ENCODE measurements at regions not wholly inside any gene's neighbourhood (a gene's known extent, or its start where the extent isn't known, plus 50 kb on each side); places are given as distances from the start of the nearest gene placed in this dataset.
"Not testable (repeated sequence)": the region's sequence is repeated elsewhere in the genome, so short reads cannot be mapped to it uniquely, and the experiment has no call there.

- no peak overlapping the region for H3K27ac Mint-ChIP-seq
- CTCF ChIA-PET = no interaction called here
- H3K4me1 Mint-ChIP-seq = no peaks in the 10 kb centered on the region
- H3K27me3 Mint-ChIP-seq = no peaks in the 10 kb centered on the region
- no peak for DNase-seq
- no peaks in the 10 kb centered on the region for H3K9me3 Mint-ChIP-seq
- no peak overlapping the region for H3K4me3 Mint-ChIP-seq
- POLR2A ChIA-PET = no interaction called here
- H3K36me3 Mint-ChIP-seq (ENCODE audit: low read depth) = no peaks in the 10 kb centered on the region
Observed at GRCh38 chr21:20451046-20451445, 547.2 kb upstream of the NCAM2 start.

DNA sequence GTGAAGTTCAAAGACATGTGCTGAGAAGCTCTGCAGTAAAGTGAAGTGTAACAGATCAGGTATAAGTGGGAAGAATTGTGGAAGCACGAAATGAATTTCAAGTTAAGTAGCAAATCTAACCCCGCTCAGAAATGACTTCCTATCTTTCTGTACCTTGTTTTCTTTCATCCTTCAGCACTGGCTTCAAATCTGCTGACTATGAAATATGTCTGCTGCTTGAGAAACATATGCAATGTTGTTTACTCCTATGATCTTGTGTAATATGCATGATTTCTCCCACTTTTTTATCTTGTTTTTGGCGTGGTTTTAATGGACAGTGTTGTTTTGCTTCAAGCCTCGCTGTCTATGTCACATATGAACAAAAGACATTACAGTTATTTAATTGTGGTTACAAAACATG is 545.3 kb upstream of the NCAM2 start:
- Mint-ChIP-seq H3K36me3 (ENCODE audit: low read depth) (no peaks in the 10 kb centered on the region), H3K27me3 (no peaks in the 10 kb centered on the region), H3K4me3 (no peak overlapping the region), H3K9me3 (no peaks in the 10 kb centered on the region), H3K4me1 (no peaks in the 10 kb centered on the region), H3K27ac (no peak overlapping the region)
- ChIA-PET POLR2A (no interaction called here), CTCF (no interaction called here)
- DNase-seq = no peak

GRCh38 chr21:20459838-20460237 is 538.4 kb upstream of the NCAM2 start:
- no peak for DNase-seq
- POLR2A ChIA-PET = no interaction called here
- CTCF ChIA-PET = interaction anchor here (0.6 kb wide), 1 partner anchor 10 kb away, joined by 3 read pairs; no protein-coding TSS in a partner anchor
- Mint-ChIP-seq H3K4me3 (no peak overlapping the region), H3K9me3 (peaks cover 2% of the 10 kb centered on the region), H3K27ac (no peak overlapping the region), H3K4me1 (no peaks in the 10 kb centered on the region), H3K36me3 (ENCODE audit: low read depth) (no peaks in the 10 kb centered on the region), H3K27me3 (no peaks in the 10 kb centered on the region)

DNA sequence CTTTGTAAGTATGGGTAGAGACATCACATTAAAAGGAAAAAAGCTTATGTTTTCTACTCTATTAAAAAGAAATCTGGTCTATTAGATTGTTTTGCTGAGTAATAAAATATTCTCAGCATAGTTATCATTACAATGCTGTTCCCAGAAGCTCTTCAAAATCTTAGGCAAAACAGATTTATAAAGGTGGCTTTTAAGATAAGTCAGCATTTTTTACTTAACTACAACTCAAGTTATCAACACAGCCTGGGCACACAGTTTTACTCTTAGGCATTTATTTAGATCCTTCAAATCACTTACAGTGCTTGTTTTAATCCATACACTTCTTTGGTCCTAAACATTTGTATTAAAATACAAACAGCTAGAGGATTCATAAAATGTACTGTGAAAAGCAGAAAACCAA is 534.8 kb upstream of the NCAM2 start:
- Mint-ChIP-seq H3K4me1 (no peaks in the 10 kb centered on the region), H3K4me3 (no peak overlapping the region), H3K27ac (no peak overlapping the region), H3K27me3 (no peaks in the 10 kb centered on the region), H3K9me3 (peaks cover 5% of the 10 kb centered on the region), H3K36me3 (ENCODE audit: low read depth) (no peaks in the 10 kb centered on the region)
- ChIA-PET POLR2A (no interaction called here), CTCF (no interaction called here)
- no peak for DNase-seq

DNA sequence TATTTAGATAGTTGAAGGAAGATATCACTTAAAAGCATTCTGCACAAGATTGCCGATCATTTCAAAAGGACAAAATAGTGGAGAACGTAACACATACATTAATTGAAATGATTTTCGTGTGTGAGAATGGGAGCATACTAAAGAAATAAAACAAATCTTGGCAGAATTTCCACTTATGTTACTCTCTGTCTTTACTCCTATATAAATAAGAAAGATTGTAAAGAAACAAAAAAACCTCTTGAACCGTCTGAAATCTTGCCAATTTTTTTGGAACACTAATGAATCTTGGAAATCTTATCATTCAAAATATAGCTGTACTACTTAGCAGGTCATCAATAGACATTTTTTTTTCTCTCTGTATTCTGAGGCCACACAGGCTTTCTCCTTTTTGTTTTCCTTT is 528.8 kb upstream of the NCAM2 start:
- ChIA-PET CTCF (no interaction called here), POLR2A (no interaction called here)
- H3K27me3 Mint-ChIP-seq = no peaks in the 10 kb centered on the region
- no peak for DNase-seq
- H3K4me1 Mint-ChIP-seq = no peaks in the 10 kb centered on the region
- H3K36me3 Mint-ChIP-seq (ENCODE audit: low read depth) = no peaks in the 10 kb centered on the region
- peaks cover 4% of the 10 kb centered on the region for H3K9me3 Mint-ChIP-seq
- no peak overlapping the region for H3K27ac Mint-ChIP-seq
- no peak overlapping the region for H3K4me3 Mint-ChIP-seq

DNA sequence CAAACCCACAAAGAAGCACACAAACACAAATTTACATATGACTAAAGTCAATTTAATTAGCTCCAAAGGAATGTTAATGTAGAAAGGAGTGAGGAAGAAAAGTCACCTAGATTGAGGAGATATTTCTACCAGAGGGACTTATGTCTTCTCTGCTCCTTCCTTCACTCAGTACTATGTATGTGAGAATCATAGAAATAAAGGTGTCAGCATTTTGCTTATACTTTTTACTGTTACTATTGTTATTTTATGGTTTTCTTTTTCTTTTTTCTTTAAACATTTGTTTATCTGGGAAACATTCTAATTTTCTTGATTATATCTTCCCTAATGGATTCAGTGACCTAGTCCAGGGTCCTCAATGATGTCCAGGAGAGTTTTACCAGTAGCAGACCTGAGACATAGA is 511.9 kb upstream of the NCAM2 start:
- Mint-ChIP-seq H3K9me3 (no peaks in the 10 kb centered on the region), H3K4me1 (no peaks in the 10 kb centered on the region), H3K36me3 (ENCODE audit: low read depth) (no peaks in the 10 kb centered on the region), H3K4me3 (no peak overlapping the region), H3K27ac (no peak overlapping the region), H3K27me3 (no peaks in the 10 kb centered on the region)
- ChIA-PET CTCF (no interaction called here), POLR2A (no interaction called here)
- DNase-seq = no peak

DNA sequence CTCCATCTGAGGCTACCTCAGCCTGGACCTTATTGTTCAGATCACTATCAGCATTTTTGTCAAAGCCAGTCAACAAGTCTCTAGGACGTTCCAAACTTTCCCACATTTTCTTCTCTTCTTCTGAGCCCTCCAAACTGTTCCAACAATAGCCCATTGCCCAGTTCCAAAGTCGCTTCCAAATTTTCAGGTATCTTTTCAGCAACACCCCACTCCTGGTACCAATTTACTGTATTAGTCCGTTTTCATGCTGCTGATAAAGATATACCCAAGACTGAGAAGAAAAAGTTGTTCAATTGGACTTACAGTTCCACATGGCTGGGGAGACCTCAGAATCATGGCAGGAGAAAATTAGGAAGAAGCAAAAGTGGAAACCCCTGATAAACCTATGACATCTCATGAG is 495.3 kb upstream of the NCAM2 start:
- H3K27ac Mint-ChIP-seq; H3K4me1 Mint-ChIP-seq; CTCF ChIA-PET; H3K36me3 Mint-ChIP-seq (ENCODE audit: low read depth); H3K27me3 Mint-ChIP-seq; DNase-seq; POLR2A ChIA-PET; H3K4me3 Mint-ChIP-seq: not testable (repeated sequence)
- H3K9me3 Mint-ChIP-seq = peaks cover 45% of the 10 kb centered on the region

- ChIA-PET CTCF (no interaction called here), POLR2A (no interaction called here)
- no peak for DNase-seq
- H3K9me3 Mint-ChIP-seq = peaks cover 25% of the 10 kb centered on the region
- H3K36me3 Mint-ChIP-seq (ENCODE audit: low read depth) = no peaks in the 10 kb centered on the region
- no peak overlapping the region for H3K27ac Mint-ChIP-seq
- H3K4me1 Mint-ChIP-seq = no peaks in the 10 kb centered on the region
- H3K4me3 Mint-ChIP-seq = no peak overlapping the region
- H3K27me3 Mint-ChIP-seq = no peaks in the 10 kb centered on the region
Observed at GRCh38 chr21:20507783-20508182, 490.4 kb upstream of the NCAM2 start.

GRCh38 chr21:20511216-20511880 is 486.9 kb upstream of the NCAM2 start:
- no peaks in the 10 kb centered on the region for H3K4me1 Mint-ChIP-seq
- H3K36me3 Mint-ChIP-seq (ENCODE audit: low read depth) = no peaks in the 10 kb centered on the region
- no peaks in the 10 kb centered on the region for H3K27me3 Mint-ChIP-seq
- H3K4me3 Mint-ChIP-seq = no peak overlapping the region
- CTCF ChIA-PET = no interaction called here
- H3K9me3 Mint-ChIP-seq = peaks cover 5% of the 10 kb centered on the region
- DNase-seq = no peak
- POLR2A ChIA-PET = no interaction called here
- H3K27ac Mint-ChIP-seq = no peak overlapping the region

DNA sequence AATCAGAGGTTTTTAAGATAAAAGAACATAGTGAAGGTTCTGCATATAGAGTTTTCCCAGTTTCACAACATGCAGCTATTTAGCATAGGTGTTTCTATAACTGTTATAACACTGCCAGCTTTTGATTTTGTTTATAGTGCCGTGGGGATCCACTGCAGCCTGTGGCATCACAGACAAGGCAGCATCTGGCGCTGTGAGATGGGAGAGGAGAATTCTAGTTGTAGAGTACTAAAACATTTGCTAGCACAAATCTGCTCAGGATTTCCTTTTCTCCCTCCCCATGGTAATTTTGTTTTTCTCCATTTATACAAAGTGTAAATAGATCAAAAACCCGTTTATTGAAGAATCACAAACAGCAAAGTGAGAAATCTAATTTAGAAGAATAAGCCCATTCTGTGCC is 482.8 kb upstream of the NCAM2 start:
- H3K36me3 Mint-ChIP-seq (ENCODE audit: low read depth) = no peaks in the 10 kb centered on the region
- H3K4me3 Mint-ChIP-seq = no peak overlapping the region
- ChIA-PET POLR2A (no interaction called here), CTCF (no interaction called here)
- no peak overlapping the region for H3K27ac Mint-ChIP-seq
- no peak for DNase-seq
- no peaks in the 10 kb centered on the region for H3K27me3 Mint-ChIP-seq
- H3K9me3 Mint-ChIP-seq = peaks cover 12% of the 10 kb centered on the region
- H3K4me1 Mint-ChIP-seq = no peaks in the 10 kb centered on the region

DNA sequence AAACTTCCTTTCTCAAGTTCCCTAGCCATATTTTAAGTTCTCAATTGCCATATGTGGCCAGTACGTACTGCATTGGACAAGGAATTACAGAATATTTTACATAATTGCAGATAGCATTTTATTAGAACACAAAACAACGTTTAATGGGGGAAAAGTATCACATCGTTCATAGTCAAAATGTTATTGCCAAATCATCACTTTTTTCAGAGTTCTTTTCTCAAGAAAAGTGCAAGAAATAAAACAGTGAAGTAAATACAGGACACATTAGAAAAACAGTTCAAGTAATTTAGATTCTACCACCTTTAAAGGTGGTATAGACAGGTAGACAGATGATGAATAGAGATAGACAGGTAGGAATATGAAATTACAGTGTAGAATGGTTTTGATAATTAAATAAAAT is 479.1 kb upstream of the NCAM2 start:
- DNase-seq = no peak
- no peaks in the 10 kb centered on the region for H3K27me3 Mint-ChIP-seq
- no peaks in the 10 kb centered on the region for H3K4me1 Mint-ChIP-seq
- CTCF ChIA-PET = interaction anchor here (0.5 kb wide), 1 partner anchor 67 kb away, joined by 3 read pairs; no protein-coding TSS in a partner anchor
- no peak overlapping the region for H3K27ac Mint-ChIP-seq
- H3K36me3 Mint-ChIP-seq (ENCODE audit: low read depth) = no peaks in the 10 kb centered on the region
- POLR2A ChIA-PET = no interaction called here
- peaks cover 10% of the 10 kb centered on the region for H3K9me3 Mint-ChIP-seq
- no peak overlapping the region for H3K4me3 Mint-ChIP-seq

DNA sequence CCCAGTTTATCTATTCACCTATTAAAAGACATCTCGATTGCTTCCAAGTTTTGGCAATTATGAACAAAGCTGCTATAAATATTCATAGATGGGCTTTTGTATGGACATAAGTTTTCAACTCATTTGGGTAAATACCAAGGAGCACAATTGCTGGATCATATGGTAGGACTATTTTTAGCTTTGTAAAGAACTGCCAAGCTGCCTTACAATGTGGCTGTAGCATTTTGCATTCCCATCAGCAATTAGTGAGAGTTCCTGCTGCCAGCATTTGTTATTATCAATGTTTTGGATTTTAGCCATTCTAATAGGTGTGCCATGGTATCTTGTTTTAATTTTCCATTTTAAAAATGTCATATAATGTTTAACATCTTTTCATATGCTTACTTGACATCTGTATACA is 475.6 kb upstream of the NCAM2 start:
- CTCF ChIA-PET = no interaction called here
- no peaks in the 10 kb centered on the region for H3K4me1 Mint-ChIP-seq
- no peak overlapping the region for H3K27ac Mint-ChIP-seq
- H3K4me3 Mint-ChIP-seq = no peak overlapping the region
- no peak for DNase-seq
- no peaks in the 10 kb centered on the region for H3K27me3 Mint-ChIP-seq
- POLR2A ChIA-PET = no interaction called here
- H3K36me3 Mint-ChIP-seq (ENCODE audit: low read depth) = no peaks in the 10 kb centered on the region
- H3K9me3 Mint-ChIP-seq = peaks cover 6% of the 10 kb centered on the region

- no peak overlapping the region for H3K27ac Mint-ChIP-seq
- H3K4me3 Mint-ChIP-seq = no peak overlapping the region
- no peak for DNase-seq
- H3K4me1 Mint-ChIP-seq = no peaks in the 10 kb centered on the region
- no peaks in the 10 kb centered on the region for H3K27me3 Mint-ChIP-seq
- peaks cover 5% of the 10 kb centered on the region for H3K9me3 Mint-ChIP-seq
- ChIA-PET CTCF (no interaction called here), POLR2A (no interaction called here)
- no peaks in the 10 kb centered on the region for H3K36me3 Mint-ChIP-seq (ENCODE audit: low read depth)
Observed at GRCh38 chr21:20523191-20523590, 475.0 kb upstream of the NCAM2 start.

GRCh38 chr21:20527731-20528460 is 470.3 kb upstream of the NCAM2 start:
- DNase-seq = no peak
- no peak overlapping the region for H3K27ac Mint-ChIP-seq
- H3K36me3 Mint-ChIP-seq (ENCODE audit: low read depth) = no peaks in the 10 kb centered on the region
- no peaks in the 10 kb centered on the region for H3K4me1 Mint-ChIP-seq
- peaks cover 4% of the 10 kb centered on the region for H3K9me3 Mint-ChIP-seq
- no peaks in the 10 kb centered on the region for H3K27me3 Mint-ChIP-seq
- no peak overlapping the region for H3K4me3 Mint-ChIP-seq
- ChIA-PET POLR2A (no interaction called here), CTCF (no interaction called here)

All from activated CD4-positive, alpha-beta T cell treated with anti-CD3 and anti-CD28 coated beads, Interleukin-2, amount 10 ng/mL, durations not matched to agents 7 days and 5 days (primary cell).